ENCODE measurements at regions not wholly inside any gene's neighbourhood (a gene's known extent, or its start where the extent isn't known, plus 50 kb on each side); places are given as distances from the start of the nearest gene placed in this dataset.
"Not testable (repeated sequence)": the region's sequence is repeated elsewhere in the genome, so short reads cannot be mapped to it uniquely, and the experiment has no call there.

- DNase-seq (ENCODE audit: extremely low read depth, low read depth) = not testable (repeated sequence)
These were observed 94.3 kb downstream of the KCNJ12 start for GRCh38 chr17:21470422-21470821.

DNA sequence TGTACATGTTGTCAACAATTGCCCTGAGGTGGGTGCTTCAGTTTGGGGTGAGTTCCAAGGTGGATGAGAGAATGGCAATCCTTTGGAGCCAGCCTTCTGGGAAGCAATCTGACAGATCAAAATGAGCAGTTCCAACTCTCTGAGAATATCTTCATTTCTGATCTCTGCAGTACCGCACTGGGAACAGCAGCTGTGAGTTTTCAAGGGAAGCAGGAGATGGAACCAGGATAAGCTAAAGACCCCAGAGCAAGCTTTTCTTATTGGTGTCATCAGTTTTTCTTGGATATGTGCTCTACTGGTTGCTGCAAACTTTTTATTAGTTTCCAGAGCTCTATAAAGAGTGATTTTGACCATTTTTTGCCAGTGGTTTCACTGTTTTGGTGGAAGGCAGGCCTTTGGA is 94.7 kb downstream of the KCNJ12 start:
- TF ChIP-seq, protein P1, sequence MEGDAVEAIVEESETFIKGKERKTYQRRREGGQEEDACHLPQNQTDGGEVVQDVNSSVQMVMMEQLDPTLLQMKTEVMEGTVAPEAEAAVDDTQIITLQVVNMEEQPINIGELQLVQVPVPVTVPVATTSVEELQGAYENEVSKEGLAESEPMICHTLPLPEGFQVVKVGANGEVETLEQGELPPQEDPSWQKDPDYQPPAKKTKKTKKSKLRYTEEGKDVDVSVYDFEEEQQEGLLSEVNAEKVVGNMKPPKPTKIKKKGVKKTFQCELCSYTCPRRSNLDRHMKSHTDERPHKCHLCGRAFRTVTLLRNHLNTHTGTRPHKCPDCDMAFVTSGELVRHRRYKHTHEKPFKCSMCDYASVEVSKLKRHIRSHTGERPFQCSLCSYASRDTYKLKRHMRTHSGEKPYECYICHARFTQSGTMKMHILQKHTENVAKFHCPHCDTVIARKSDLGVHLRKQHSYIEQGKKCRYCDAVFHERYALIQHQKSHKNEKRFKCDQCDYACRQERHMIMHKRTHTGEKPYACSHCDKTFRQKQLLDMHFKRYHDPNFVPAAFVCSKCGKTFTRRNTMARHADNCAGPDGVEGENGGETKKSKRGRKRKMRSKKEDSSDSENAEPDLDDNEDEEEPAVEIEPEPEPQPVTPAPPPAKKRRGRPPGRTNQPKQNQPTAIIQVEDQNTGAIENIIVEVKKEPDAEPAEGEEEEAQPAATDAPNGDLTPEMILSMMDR (IDR thresholded peaks at IDR 0.05; ENCODE audit: low read depth, low read length) = no peak
- DNase-seq (ENCODE audit: extremely low read depth, low read depth) = no peak

DNA sequence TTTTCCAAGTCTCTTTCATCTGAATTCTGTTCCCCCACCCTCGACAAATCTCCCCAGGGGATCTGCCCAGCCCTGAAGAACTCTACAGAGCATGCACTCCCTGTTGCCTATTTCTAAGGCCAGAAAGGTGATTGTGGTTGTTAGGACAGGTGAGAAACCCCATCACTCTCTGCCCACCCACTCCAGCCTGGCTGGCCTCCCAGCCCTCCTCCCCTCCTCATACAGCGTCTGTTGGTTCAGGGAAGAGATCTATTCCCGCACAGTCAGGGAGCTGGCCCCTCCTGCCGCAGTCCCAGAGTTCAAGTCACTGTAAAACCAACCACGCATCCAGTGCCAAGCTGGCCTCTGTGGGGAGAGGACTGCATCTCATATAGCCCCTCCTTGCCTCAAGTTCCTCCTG is 98.7 kb downstream of the KCNJ12 start:
- TF ChIP-seq, protein P1 (IDR thresholded peaks at IDR 0.05; ENCODE audit: low read depth, low read length) = no peak
- no peak for DNase-seq (ENCODE audit: extremely low read depth, low read depth)

DNA sequence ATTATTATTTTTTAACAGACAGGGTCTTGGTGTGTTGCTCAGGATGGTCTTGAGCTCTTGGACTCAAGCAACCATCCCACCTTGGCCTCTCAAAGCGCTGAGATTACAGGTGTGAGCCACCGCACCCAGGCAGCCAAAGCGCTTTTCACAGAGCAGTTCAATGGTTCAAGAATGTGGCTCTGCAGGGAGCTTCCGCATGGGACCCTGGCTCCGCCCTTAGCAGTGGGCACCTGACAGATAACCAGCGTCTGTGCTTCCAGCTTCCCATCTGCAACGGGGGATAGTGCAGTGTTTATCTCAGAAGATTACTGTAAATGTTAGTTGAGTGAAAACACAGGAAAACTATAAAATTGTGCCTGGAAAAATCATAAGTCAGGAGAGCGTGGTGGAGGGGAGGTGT is 99.4 kb downstream of the KCNJ12 start:
- DNase-seq (ENCODE audit: extremely low read depth, low read depth) = no peak
- TF ChIP-seq, protein P1 (IDR thresholded peaks at IDR 0.05; ENCODE audit: low read depth, low read length) = no peak

DNA sequence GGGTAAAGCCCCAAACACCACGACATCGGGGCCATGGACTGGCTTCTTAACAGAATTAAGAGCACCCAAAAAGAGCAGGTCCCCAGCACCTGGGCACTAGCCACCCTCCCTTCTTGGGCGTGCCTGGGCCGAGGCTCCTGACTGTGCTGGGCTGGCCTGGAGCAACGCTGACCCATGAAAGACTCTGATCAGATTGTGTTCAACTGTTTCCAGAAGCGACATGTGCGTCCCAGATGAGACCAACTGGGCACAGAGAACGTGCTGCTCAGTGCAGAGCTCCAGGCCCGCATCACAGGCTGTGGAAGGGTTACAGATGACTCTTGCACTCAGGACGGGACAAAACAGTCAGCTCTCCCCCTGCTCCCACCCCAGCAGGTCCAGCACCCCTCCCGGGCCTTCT is 100.7 kb downstream of the KCNJ12 start:
- TF ChIP-seq, protein P1 (IDR thresholded peaks at IDR 0.05; ENCODE audit: low read depth, low read length) = no peak
- DNase-seq (ENCODE audit: extremely low read depth, low read depth) = no peak

- no peak for DNase-seq (ENCODE audit: extremely low read depth, low read depth)
- TF ChIP-seq, protein P1 (IDR thresholded peaks at IDR 0.05; ENCODE audit: low read depth, low read length) = no peak
These were observed 106.2 kb downstream of the KCNJ12 start for GRCh38 chr17:21482189-21482865.

DNA sequence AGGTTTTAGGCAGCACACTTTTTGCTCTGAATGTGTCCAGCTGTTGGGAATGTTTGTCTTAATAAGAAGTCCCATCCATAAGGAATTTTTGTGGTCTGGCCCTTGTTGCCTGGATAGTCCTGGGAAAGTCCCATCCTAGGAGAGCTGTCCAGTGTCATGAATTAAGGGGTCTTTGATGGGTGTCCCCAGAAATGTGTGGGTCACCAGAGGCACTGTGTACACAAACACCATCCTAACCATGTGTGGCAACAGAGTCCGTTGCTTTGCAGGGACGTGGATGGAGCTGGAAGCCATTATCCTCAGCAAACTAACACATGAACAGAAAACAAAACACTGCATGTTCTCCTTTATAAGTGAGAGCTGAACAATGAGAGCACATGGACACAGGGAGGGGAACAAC is 111.9 kb downstream of the KCNJ12 start:
- not testable (repeated sequence) for DNase-seq (ENCODE audit: extremely low read depth, low read depth)

GRCh38 chr17:21493993-21494392 is 117.8 kb downstream of the KCNJ12 start:
- DNase-seq (ENCODE audit: extremely low read depth, low read depth) = no peak
- TF ChIP-seq, protein P1 (IDR thresholded peaks at IDR 0.05; ENCODE audit: low read depth, low read length) = no peak
